A673 (cell line): ENCODE measurements at regions not wholly inside any gene's neighbourhood (a gene's known extent, or its start where the extent isn't known, plus 50 kb on each side); places are given as distances from the start of the nearest gene placed in this dataset.

Experiments
- BruUV-seq: library from RNA; stranded (reverse); fragments of 400-500 nt; replicated peaks from 2 replicates; lab custom pipeline; 2021; lab: Mats Ljungman, UMichigan
- CTCF ChIA-PET: fragments of 300-600 bp; sonication (Branson Sonifier 250); formaldehyde crosslinking; loops from one replicate; lab custom pipeline; 2022; ENCODE audit warnings: antibody characterized with exemption; lab: Charles Lee
- POLR2A ChIA-PET: fragments of 300-600 bp; sonication (Branson Sonifier 250); formaldehyde crosslinking; loops from one replicate; lab custom pipeline; 2022; ENCODE audit warnings: antibody characterized with exemption; ENCODE audit not compliant: low non-redundant PET; lab: Charles Lee
- DNase-seq: peaks from one replicate; pipeline ENCODE4 v3.0.0-alpha.2; 2015; ENCODE audit warnings: low spot score
- H3K27ac ChIP-seq: fragments of 200-600 bp; sonication (generic); 2 replicates; pipeline ENCODE4 v1.5.1; 2016; ENCODE audit warnings: mixed run types, low read depth, mild to moderate bottlenecking, mixed read lengths, antibody characterized with exemption, low read length; ENCODE audit not compliant: poor library complexity, severe bottlenecking
- H3K27me3 ChIP-seq: fragments of 200-600 bp; sonication (generic); replicated peaks from 2 replicates; pipeline ENCODE4 v1.6.1; 2017; ENCODE audit warnings: mixed run types, low read depth, mild to moderate bottlenecking, mixed read lengths, antibody characterized with exemption, low read length; ENCODE audit not compliant: insufficient read depth, poor library complexity
- H3K36me3 ChIP-seq: fragments of 200-600 bp; sonication (generic); 2 replicates; pipeline ENCODE4 v1.6.1; 2016; ENCODE audit warnings: mixed run types, mild to moderate bottlenecking, mixed read lengths, antibody characterized with exemption, low read length; ENCODE audit not compliant: insufficient read depth, poor library complexity, severe bottlenecking
- H3K4me1 ChIP-seq: fragments of 200-600 bp; sonication (generic); 2 replicates; pipeline ENCODE4 v1.6.1; 2017; ENCODE audit warnings: mixed run types, mild to moderate bottlenecking, mixed read lengths, antibody characterized with exemption, low read length; ENCODE audit not compliant: insufficient read depth, poor library complexity, severe bottlenecking
- H3K4me3 ChIP-seq: fragments of 200-600 bp; sonication (generic); 2 replicates; pipeline ENCODE4 v1.5.1; 2016; ENCODE audit warnings: low read depth, mixed run types, mild to moderate bottlenecking, mixed read lengths, low read length; ENCODE audit not compliant: poor library complexity, severe bottlenecking
- H3K9me3 ChIP-seq: fragments of 200-600 bp; sonication (generic); 2 replicates; pipeline ENCODE4 v1.6.1; 2016; ENCODE audit warnings: mixed run types, low read depth, mild to moderate bottlenecking, mixed read lengths, antibody characterized with exemption, low read length; ENCODE audit not compliant: poor library complexity, severe bottlenecking
- EZH2 ChIP-seq: fragments of 200-600 bp; sonication (generic); IDR thresholded peaks from 2 replicates; pipeline ENCODE4 v1.6.1; 2017; ENCODE audit warnings: borderline replicate concordance, low read depth, mild to moderate bottlenecking, mixed read lengths, antibody characterized with exemption, low read length; ENCODE audit not compliant: poor library complexity, severe bottlenecking
- intact Hi-C: fragments of 100-400 bp; cut with micrococcal nuclease; formaldehyde crosslinking; loops from one replicate; pipeline ENCODE4 v1.10.0; 2022; ENCODE audit not compliant: unreplicated experiment
- TF ChIP-seq, protein P1 (sequence below): fragments of 300-800, 200-600 bp; sonication (generic); conservative IDR thresholded peaks from 2 replicates; pipeline ENCODE4 v1.5.1; 2017; ENCODE audit warnings: low read depth, mild to moderate bottlenecking, antibody characterized with exemption, low read length, moderate library complexity, mixed read lengths

DNA sequence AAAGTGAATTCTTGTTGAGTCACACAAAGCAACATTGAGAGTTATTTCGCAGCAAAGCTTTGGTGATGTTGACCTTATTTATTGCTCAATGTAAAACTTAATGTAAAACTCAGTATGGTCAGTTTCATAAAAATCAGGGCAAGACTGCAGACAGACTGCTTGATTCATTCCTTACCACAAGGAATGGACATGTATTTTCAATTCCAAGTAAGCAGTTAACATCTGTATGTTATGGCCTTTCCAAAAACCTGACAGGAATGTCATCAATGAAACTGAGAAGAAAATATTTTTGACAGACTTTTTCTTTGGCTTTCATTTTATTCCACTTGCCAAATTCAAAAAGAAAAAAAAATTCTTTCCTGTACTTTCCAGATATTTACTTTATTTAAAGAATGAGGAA is 488.3 kb downstream of the ANKRD50 start:
- intact Hi-C loops = no loop called here

GRCh38 chr4:124227981-124228380 is 484.6 kb downstream of the ANKRD50 start:
- no peaks in the 10 kb centered on the region for H3K27me3 ChIP-seq
- H3K4me1 ChIP-seq = no peaks in the 10 kb centered on the region
- no TSS peak for BruUV-seq
- no peaks in the 10 kb centered on the region for H3K36me3 ChIP-seq
- no peak for DNase-seq
- intact Hi-C loops = no loop called here
- TF ChIP-seq, protein P1, sequence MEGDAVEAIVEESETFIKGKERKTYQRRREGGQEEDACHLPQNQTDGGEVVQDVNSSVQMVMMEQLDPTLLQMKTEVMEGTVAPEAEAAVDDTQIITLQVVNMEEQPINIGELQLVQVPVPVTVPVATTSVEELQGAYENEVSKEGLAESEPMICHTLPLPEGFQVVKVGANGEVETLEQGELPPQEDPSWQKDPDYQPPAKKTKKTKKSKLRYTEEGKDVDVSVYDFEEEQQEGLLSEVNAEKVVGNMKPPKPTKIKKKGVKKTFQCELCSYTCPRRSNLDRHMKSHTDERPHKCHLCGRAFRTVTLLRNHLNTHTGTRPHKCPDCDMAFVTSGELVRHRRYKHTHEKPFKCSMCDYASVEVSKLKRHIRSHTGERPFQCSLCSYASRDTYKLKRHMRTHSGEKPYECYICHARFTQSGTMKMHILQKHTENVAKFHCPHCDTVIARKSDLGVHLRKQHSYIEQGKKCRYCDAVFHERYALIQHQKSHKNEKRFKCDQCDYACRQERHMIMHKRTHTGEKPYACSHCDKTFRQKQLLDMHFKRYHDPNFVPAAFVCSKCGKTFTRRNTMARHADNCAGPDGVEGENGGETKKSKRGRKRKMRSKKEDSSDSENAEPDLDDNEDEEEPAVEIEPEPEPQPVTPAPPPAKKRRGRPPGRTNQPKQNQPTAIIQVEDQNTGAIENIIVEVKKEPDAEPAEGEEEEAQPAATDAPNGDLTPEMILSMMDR = no peak
- TF ChIP-seq EZH2 = no peak
- CTCF ChIA-PET = no interaction called here
- no peak overlapping the region for H3K4me3 ChIP-seq
- no peaks in the 10 kb centered on the region for H3K9me3 ChIP-seq
- POLR2A ChIA-PET = no interaction called here
- H3K27ac ChIP-seq = no peak overlapping the region

More for the DNA sequence above, 488.3 kb downstream of the ANKRD50 start:
- Histone ChIP-seq H3K27me3 (no peaks in the 10 kb centered on the region), H3K27ac (no peak overlapping the region), H3K9me3 (no peaks in the 10 kb centered on the region), H3K4me1 (no peaks in the 10 kb centered on the region), H3K4me3 (no peak overlapping the region), H3K36me3 (no peaks in the 10 kb centered on the region)
- CTCF ChIA-PET = no interaction called here
- BruUV-seq = no TSS peak
- no peak for DNase-seq
- POLR2A ChIA-PET = no interaction called here
- TF ChIP-seq, protein P1 = no peak
- no peak for TF ChIP-seq EZH2

DNA sequence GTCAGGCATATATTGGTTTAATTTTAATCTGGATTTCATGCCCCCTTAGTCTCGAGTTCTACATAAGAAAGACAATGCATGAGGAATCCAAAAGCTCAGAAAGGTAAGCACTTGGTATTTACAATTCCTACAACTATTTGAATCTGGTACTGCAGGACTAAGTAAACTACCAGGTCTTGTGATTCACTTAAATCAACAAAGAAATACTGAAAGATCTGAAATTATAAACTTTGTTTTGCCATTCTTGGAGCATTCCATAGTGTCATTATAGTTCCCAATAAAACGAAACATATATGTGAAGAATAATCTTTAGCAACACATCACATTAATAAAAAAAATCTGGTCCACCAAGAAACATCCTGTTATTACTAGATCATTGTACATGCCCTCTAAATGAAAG is 482.3 kb downstream of the ANKRD50 start:
- POLR2A ChIA-PET = no interaction called here
- no TSS peak for BruUV-seq
- Histone ChIP-seq H3K4me1 (no peaks in the 10 kb centered on the region), H3K27me3 (no peaks in the 10 kb centered on the region), H3K27ac (no peak overlapping the region), H3K4me3 (no peak overlapping the region), H3K36me3 (no peaks in the 10 kb centered on the region), H3K9me3 (no peaks in the 10 kb centered on the region)
- TF ChIP-seq, protein P1 = no peak
- no peak for TF ChIP-seq EZH2
- DNase-seq = no peak
- intact Hi-C loops = no loop called here
- CTCF ChIA-PET = interaction anchor here (0.6 kb wide), 1 partner anchor 9 kb away, joined by 3 read pairs; no protein-coding TSS in a partner anchor
